Stimulated activated CD8-positive, alpha-beta memory T cell treated with anti-CD3 and anti-CD28 coated beads, Interleukin-4, amount 100 ng/mL, for 24 hours (primary cell): ENCODE measurements at regions not wholly inside any gene's neighbourhood (a gene's known extent, or its start where the extent isn't known, plus 50 kb on each side); places are given as distances from the start of the nearest gene placed in this dataset.
"Not testable (repeated sequence)": the region's sequence is repeated elsewhere in the genome, so short reads cannot be mapped to it uniquely, and the experiment has no call there.

Experiments
- DNase-seq: peaks from one replicate; pipeline ENCODE4 v3.0.0-alpha.2; 2020; ENCODE audit warnings: low read depth

GRCh38 chr17:27209316-27209715, 84.6 kb upstream of the WSB1 start:
- DNase-seq = no peak

DNA sequence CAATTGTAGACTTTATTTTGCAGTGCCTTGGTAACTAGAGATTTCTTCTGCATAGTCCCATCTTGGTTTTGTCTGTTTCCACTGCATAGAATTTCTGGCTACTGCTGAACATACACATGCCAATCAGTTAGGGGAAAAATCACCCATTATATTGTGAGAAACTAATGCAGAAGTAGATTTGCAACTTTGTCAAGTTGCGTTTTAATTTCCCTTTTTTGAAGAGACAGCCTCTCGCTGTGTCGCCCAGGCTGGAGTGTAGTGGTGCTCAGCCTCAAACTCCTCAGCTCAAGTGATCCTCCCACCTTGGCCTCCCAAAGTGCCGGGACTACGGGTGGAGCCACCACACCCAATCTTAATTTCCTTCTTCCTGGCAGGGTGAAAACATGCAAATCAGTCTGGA, 83.1 kb upstream of the WSB1 start:
- not testable (repeated sequence) for DNase-seq

DNA sequence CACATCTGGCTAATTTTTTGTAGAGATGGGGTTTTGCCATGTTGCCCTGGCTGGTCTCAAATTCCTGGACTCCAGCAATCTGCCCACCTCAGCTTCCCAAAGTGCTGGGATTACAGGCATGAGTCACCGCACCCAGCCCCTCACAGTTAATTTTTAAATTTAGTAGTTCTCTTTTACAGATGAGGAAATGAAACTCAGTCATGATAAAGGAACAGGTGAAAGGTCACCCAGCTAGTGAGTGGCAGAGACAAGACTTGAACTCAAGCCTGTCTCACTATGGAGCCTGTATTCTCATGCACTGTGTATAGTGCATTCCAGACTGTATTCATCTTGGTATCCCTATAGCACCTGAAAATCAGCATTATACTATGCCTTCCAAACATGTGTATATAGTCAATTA, 77.1 kb upstream of the WSB1 start:
- DNase-seq = no peak

DNA sequence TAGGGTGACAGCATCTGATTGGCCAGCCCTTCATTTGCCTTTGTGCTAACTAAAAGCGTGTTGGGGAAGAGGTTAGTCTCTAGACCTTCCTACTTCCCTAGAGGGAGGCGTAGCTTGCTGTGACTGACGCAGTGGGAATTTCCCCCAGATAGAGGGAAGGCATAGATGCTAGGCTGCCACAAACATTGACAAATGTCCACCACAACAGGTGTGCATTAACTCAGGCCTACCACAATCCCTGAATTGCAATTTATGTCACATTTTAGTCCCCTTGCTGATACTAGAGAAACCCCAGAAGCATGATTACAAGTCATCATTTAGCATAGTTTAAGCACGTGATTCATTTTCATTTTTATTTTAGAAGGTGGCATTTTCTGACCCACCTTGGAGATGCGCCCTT, 76.3 kb upstream of the WSB1 start:
- no peak for DNase-seq

- no peak for DNase-seq
Measured at GRCh38 chr17:27218041-27218440, 75.9 kb upstream of the WSB1 start.

DNA sequence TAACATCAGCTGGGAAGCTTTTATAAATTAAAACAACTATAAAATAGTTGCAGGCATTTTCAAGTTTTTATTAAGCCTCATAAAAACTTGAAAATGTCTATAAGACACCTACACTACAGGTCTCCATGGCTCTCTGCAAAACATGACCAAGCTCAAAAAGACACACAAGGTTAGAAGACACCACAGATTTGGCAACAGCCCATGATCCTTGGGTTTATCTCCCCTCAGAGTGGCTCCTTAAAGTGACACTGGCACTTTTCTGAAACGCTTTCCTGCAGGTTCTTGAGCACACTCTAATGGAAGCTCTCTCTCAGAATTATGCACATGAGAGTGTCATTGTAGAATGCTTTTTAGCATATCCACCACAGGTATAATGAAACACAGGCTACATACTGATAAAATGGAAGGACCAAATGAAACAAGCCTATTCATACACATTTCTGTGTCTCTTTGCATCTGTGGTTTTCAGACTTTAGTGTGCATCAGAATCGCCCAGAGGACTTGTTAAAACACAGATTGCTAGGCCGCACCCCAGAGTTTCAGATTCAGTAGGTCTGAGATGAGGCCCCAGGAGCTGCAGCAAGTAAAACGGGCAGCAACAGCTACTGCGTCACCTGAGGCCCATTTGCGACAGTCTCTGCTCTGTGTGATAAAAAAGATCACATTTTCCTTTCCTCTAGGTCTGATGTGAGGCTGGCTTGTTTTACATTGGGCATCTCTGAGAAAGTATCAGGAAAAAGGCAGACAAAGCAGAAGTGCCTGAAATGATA, 75.0 kb upstream of the WSB1 start:
- no peak for DNase-seq

DNA sequence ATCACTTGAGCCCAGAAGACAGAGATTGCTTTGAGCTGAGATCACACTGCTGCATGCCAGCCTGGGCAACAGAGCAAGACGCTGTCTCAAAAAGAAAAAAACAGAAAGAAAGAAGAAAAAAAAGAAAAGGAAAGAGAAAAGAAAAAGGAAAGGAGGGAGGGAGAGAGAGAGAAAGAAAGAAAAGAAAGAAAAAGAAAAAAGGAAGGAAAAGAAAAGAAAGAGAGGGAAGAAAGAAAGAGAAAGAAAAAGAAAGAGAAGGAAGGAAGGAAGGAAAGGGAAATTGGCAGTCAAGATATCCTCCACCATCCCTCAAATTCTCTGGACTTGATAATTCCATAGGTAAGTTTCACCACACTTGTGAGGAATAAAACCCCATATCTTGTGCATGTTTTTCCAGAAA, 71.4 kb upstream of the WSB1 start:
- no peak for DNase-seq

- no peak for DNase-seq
Measured at GRCh38 chr17:27224526-27225315, 69.2 kb upstream of the WSB1 start.

- DNase-seq = no peak
Measured at GRCh38 chr17:27226611-27227230, 67.2 kb upstream of the WSB1 start.

DNA sequence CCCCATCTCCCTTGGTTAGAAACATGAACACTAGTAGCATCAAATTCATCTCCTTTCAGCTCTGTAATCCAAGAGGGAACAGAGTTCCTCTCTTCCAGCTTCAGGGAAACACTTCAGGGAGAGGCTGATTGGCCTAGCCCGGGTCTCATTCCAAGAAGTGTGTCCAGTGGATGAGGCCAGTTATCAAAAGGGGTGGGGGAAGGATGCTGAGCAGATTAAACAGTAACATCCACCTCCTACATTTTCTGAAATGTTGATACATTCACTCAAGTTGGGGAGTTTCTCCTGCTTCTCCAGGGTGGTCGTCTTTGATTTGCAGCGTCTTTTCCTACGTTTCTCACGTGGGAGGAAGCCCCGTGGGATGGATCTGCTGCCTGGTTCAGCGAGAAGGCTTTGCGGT, 62.9 kb upstream of the WSB1 start:
- no peak for DNase-seq

- DNase-seq = no peak
Measured at GRCh38 chr17:27232328-27232727, 61.6 kb upstream of the WSB1 start.

DNA sequence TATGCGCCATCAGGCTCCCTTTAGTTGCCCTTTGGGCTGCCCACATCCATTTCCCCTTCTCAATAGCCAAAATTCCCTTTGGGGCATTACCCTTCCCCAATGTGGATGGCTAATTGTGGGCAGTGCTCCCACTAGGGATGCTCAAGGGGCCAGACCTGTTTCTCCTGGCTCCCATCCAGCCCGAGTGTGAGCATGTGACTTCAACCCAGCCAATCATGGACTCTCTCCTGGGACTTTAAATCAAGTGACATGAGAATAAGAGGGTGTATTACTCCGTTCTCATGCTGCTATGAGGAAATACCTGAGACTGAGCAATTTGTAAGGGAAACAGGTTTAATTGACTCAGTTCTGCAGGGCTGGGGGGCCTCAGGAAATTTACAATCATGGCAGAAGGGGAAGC, 60.9 kb upstream of the WSB1 start:
- DNase-seq = no peak

- DNase-seq = no peak
Measured at GRCh38 chr17:27233776-27234175, 60.1 kb upstream of the WSB1 start.

- peak; percentile 63 for DNase-seq
Measured at GRCh38 chr17:27236717-27237315, 57.1 kb upstream of the WSB1 start.

DNA sequence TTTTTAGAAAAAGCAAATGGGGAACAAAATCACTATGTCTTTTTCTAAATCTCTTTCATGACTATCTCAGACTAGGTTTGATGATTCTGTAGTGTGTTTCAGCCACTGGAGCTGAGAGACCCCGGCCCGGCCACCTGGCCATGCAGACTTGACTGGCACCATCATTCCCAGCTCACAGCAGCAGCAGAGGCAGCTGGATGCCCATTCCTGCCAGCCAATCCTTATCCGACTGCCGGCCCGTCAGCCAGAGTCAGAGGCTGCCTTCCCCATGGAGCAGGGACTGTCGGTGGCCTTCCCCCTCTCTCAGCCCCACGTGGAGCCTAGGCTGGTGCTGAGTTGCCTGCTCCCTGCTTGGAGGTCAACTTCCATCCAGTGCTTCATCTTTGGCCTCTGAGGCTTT, 56.0 kb upstream of the WSB1 start:
- no peak for DNase-seq

- DNase-seq = no peak
Measured at GRCh38 chr17:27239046-27239445, 54.9 kb upstream of the WSB1 start.

DNA sequence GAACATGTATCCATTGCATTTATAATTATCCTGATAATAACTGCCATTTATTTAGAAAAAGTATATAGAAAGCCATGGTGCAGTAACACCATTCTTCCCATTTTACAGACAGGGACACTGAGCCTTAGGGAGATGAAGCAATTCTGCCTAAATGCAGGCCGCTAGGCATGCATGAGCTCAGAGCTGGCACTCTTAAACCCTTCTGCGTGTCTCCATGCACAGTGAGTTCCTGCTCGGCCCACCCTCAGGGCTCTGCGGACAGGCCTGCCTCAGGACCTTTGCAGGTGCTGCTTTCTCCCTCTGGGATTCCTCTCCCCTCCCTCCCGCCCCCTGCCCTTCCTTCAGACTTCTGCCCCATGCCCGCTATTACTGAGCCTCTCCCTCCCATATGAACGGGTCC, 54.3 kb upstream of the WSB1 start:
- DNase-seq = no peak

GRCh38 chr17:27240086-27240801, 53.7 kb upstream of the WSB1 start:
- DNase-seq = no peak

DNA sequence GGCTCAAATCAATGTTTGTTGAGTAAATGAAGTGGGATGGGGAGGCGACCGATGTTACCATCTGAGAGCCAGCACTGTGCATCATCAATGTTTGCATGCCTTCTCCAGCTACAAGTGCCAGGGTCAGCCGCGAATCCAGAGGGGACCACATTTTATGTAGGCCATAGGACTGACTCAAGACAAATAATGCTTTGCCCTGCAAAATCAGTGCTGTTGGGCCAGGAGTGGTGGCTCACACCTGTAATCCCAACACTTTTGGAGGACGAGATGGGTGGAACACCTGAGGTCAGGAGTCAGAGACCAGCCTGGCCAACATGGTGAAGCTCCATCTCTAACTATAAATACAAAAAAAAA, 53.1 kb upstream of the WSB1 start:
- no peak for DNase-seq

GRCh38 chr17:27241346-27241946, 52.5 kb upstream of the WSB1 start:
- no peak for DNase-seq

DNA sequence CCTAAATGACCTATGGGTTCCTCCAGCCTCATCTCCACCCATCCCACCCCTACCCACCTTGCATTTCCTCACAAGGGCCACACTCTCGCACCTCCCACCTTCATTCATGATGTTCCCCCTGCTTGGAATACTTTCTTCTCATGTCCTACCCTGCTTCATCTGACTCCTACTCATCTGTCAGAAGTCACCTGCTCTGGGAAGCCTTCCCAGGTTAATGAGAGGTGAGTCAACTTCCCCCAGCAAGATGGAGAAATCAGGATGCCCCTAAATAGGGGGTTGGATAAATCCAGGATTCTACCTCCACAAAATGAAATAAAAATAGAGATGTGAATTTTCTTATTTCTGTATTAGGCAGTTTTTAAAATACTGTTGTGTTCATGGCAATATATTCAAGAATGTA, 51.0 kb upstream of the WSB1 start:
- DNase-seq = no peak

GRCh38 chr17:27244011-27244410, 49.9 kb upstream of the WSB1 start:
- DNase-seq = no peak
